Gastroesophageal sphincter (tissue), 4 donors: ENCODE measurements at regions not wholly inside any gene's neighbourhood (a gene's known extent, or its start where the extent isn't known, plus 50 kb on each side); places are given as distances from the start of the nearest gene placed in this dataset.

ENCODE experiments used
- ATAC-seq: fragments of 150-250 bp; one replicate; pipeline ENCODE4 v1.9.1; 2016; ENCODE audit warnings: mild to moderate bottlenecking, moderate library complexity
- H3K27ac ChIP-seq, 4 donors: fragments of 200-600 bp; sonication (generic) in 3 of 4; 1 replicate in 3 of 4; 2 replicates in 1 of 4; pipeline ENCODE4 v1.5.1; 2016 to 2019
- H3K27me3 ChIP-seq: fragments of 200-600 bp; sonication (generic); one replicate; pipeline ENCODE4 v1.5.1; 2019
- H3K36me3 ChIP-seq, 2 donors: fragments of 200-600 bp; sonication (generic); one replicate each; pipeline ENCODE4 v1.5.1; 2019; ENCODE audit warnings: control low read depth in 1 of 2
- H3K4me1 ChIP-seq, 3 donors: fragments of 200-600 bp; sonication (generic); 1 replicate in 2 of 3; 2 replicates in 1 of 3; pipeline ENCODE4 v1.5.1; 2016 to 2019; ENCODE audit warnings: control low read depth in 2 of 3
- H3K4me3 ChIP-seq, 2 donors: fragments of 200-600 bp; sonication (generic); one replicate each; pipeline ENCODE4 v1.5.1; 2019; ENCODE audit warnings: mild to moderate bottlenecking in 1 of 2, moderate library complexity in 1 of 2
- H3K9me3 ChIP-seq, 3 donors: fragments of 200-600 bp; sonication (generic); one replicate each; pipeline ENCODE4 v1.5.1; 2017 to 2019; ENCODE audit warnings: control low read depth in 2 of 3
- CTCF ChIP-seq, 4 experiments: fragments of 200-600 bp in 2 of 4; fragments of 450-650 bp in 2 of 4; sonication (generic) in 1 of 4; IDR thresholded peaks; one replicate each; pipeline ENCODE4 v1.5.1; 2017 to 2019; ENCODE audit warnings: antibody characterized with exemption in 4 of 4, mild to moderate bottlenecking in 2 of 4, moderate library complexity in 2 of 4
- EP300 ChIP-seq: sonication (generic); formaldehyde crosslinking; IDR thresholded peaks from one replicate; pipeline ENCODE4 v1.6.1; 2017; ENCODE audit warnings: antibody characterized with exemption, mild to moderate bottlenecking
- POLR2A ChIP-seq, 2 donors: fragments of 450-650 bp; IDR thresholded peaks; one replicate each; pipeline ENCODE4 v1.6.1; 2017; ENCODE audit warnings: antibody characterized with exemption in 2 of 2, mild to moderate bottlenecking in 2 of 2, moderate library complexity in 1 of 2
- POLR2AphosphoS5 ChIP-seq: sonication (generic); formaldehyde crosslinking; IDR thresholded peaks from one replicate; pipeline ENCODE4 v1.6.1; 2017; ENCODE audit warnings: antibody characterized with exemption
- WGBS, 2 donors: methylation state at CpG; one replicate each; pipeline ENCODE4 v1.1.5; 2018; ENCODE audit warnings: low coverage in 1 of 2; 5-methylcytosine and 5-hydroxymethylcytosine counted together

- no peaks in the 10 kb centered on the region for H3K36me3 ChIP-seq
- no peak for ATAC-seq
- H3K27me3 ChIP-seq = peaks cover 25% of the 10 kb centered on the region
- no peak overlapping the region for H3K4me3 ChIP-seq
- WGBS, 2 donors = 40 to 61% methylated on average over 7 of the region's 9 CpGs
- no peaks in the 10 kb centered on the region for H3K4me1 ChIP-seq
- TF ChIP-seq CTCF (IDR thresholded peaks at IDR 0.05) (no peak), EP300 (no peak), POLR2A (IDR thresholded peaks at IDR 0.05) (no peak), POLR2AphosphoS5 (no peak)
- H3K27ac ChIP-seq = no peak overlapping the region
- H3K9me3 ChIP-seq = no peaks in the 10 kb centered on the region
Measured at GRCh38 chr20:21033817-21034216, 72.3 kb downstream of the LINC00237 start.

- no peaks in the 10 kb centered on the region for H3K36me3 ChIP-seq
- H3K9me3 ChIP-seq = no peaks in the 10 kb centered on the region
- no peak overlapping the region for H3K4me3 ChIP-seq
- no peak for ATAC-seq
- no peak for TF ChIP-seq CTCF (IDR thresholded peaks at IDR 0.05)
- no peak for TF ChIP-seq EP300
- no peak for TF ChIP-seq POLR2AphosphoS5
- no peak for TF ChIP-seq POLR2A (IDR thresholded peaks at IDR 0.05)
- H3K4me1 ChIP-seq = no peaks in the 10 kb centered on the region
- H3K27ac ChIP-seq = no peak overlapping the region
- WGBS, 2 donors = 18 to 36% methylated on average over 1 of the region's 1 CpG
- peaks cover 25% of the 10 kb centered on the region for H3K27me3 ChIP-seq
Measured at GRCh38 chr20:21031666-21032065, 74.5 kb downstream of the LINC00237 start.

- Histone ChIP-seq H3K27ac (no peak overlapping the region), H3K4me1 (no peaks in the 10 kb centered on the region), H3K4me3 (no peak overlapping the region), H3K27me3 (peaks cover 19% of the 10 kb centered on the region), H3K36me3 (no peaks in the 10 kb centered on the region), H3K9me3 (no peaks in the 10 kb centered on the region)
- WGBS, 2 donors = 40% methylated on average over 1 of the region's 3 CpGs; no CpG with 5 or more reads in 1 of the 2 donors
- no peak for ATAC-seq
- TF ChIP-seq POLR2A (IDR thresholded peaks at IDR 0.05) (no peak), CTCF (IDR thresholded peaks at IDR 0.05) (no peak), POLR2AphosphoS5 (no peak), EP300 (no peak)
Measured at GRCh38 chr20:21029341-21029740, 76.8 kb downstream of the LINC00237 start.

- Histone ChIP-seq H3K36me3 (no peaks in the 10 kb centered on the region), H3K9me3 (no peaks in the 10 kb centered on the region), H3K27ac (no peak overlapping the region), H3K27me3 (peaks cover 19% of the 10 kb centered on the region), H3K4me1 (no peaks in the 10 kb centered on the region), H3K4me3 (no peak overlapping the region)
- no peak for TF ChIP-seq POLR2A (IDR thresholded peaks at IDR 0.05)
- TF ChIP-seq POLR2AphosphoS5 = no peak
- no peak for TF ChIP-seq EP300
- TF ChIP-seq CTCF (IDR thresholded peaks at IDR 0.05) = no peak
- ATAC-seq = no peak
- 42 to 60% methylated on average over 2 to 4 of the region's 4 CpGs for WGBS, 2 donors
Measured at GRCh38 chr20:21028921-21029320, 77.2 kb downstream of the LINC00237 start.

- Histone ChIP-seq H3K9me3 (no peaks in the 10 kb centered on the region), H3K27ac (no peak overlapping the region), H3K27me3 (peaks cover 19% of the 10 kb centered on the region), H3K4me1 (no peaks in the 10 kb centered on the region), H3K36me3 (no peaks in the 10 kb centered on the region), H3K4me3 (no peak overlapping the region)
- 0% methylated on average over 1 of the region's 3 CpGs; no CpG with 5 or more reads in 1 of the 2 donors for WGBS, 2 donors
- no peak for ATAC-seq
- no peak for TF ChIP-seq POLR2A (IDR thresholded peaks at IDR 0.05)
- no peak for TF ChIP-seq CTCF (IDR thresholded peaks at IDR 0.05)
- TF ChIP-seq EP300 = no peak
- no peak for TF ChIP-seq POLR2AphosphoS5
Measured at GRCh38 chr20:21028436-21028835, 77.7 kb downstream of the LINC00237 start.
